ENCODE measurements at regions not wholly inside any gene's neighbourhood (a gene's known extent, or its start where the extent isn't known, plus 50 kb on each side); places are given as distances from the start of the nearest gene placed in this dataset.
A peak's percentile ranks its signal among the peaks of the same experiment; 100 is the strongest.

DNA sequence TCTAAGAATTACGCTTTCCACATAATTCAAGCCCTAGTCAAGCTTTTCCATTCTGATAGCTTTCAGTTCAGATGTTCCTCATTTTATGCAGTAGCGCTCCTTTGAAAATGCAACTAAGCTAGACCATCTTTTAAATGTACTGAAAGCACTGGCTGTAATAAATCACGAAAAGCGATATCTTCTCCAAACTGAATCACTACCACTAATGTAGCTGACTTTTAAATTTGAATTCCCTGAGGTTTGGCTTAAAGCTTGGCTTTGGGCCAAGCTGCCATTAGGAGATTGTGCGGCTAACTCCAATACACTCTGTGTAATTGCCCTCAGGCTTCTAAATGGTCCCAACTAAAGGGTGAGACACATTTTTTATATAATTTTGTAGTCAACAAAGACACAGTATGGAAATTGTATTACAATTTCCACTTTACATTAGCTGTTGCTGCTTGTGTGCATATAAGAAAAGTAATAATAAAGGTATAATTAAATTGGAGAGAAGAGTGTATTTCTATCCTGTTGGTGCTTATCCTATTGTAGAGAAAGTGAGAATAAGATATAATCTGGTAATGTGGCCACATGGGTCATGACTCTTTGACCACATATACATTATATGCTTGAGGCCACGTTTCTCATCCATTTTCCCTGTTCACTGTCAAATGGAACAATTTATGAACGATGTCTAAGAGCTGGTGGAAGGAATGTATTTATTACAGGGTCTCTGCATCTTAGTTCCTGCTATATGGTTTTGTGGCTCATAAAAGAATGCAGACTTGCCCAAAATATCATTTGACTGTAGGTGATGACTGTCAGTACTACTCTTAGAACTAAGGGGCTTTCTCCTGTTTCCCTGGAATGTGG is 118.7 kb upstream of the TAF11L2 start:
- no peak for TF ChIP-seq FOS (IDR thresholded peaks at IDR 0.05; ENCODE audit: low read depth, low read length)
- peak overlapping the region; percentile 81 for H2BK5ac ChIP-seq (ENCODE audit: low read depth, low read length, poor library complexity, severe bottlenecking)
- H4K8ac ChIP-seq (ENCODE audit: low read depth in 2 of 2, low read length in 2 of 2): peak overlapping the region in 1 of 2 experiments; percentile 6; a peak in 1 of 4 replicates
- H3K27ac ChIP-seq (ENCODE audit: insufficient read depth, low read length): peak overlapping the region; percentile 87; the same call in 1 of the 2 replicates
- no TSS peak for BruUV-seq (replicated peaks)
- ChIA-PET POLR2A (ENCODE audit: unreplicated experiment) (interaction anchor here (1.4 kb wide), 1 partner anchor 17 kb away, joined by 3 read pairs; no protein-coding TSS in a partner anchor), CTCF (interaction anchor here (0.5 to 1.1 kb wide), 4 partner anchors 14 to 407 kb away, joined by 3 read pairs; no protein-coding TSS in a partner anchor)
- in situ Hi-C loops (cut with MboI; ENCODE audit: low sequenced_read_pairs): no loop called here
- H3K14ac ChIP-seq (replicated peaks; ENCODE audit: low read depth, low read length): no peak overlapping the region
- H2BK15ac ChIP-seq (ENCODE audit: low read depth, low read length): peak overlapping the region; percentile 3; the same call in 1 of the 3 replicates
- peak overlapping the region; percentile 47; the same call in 1 of the 2 replicates for H3K56ac ChIP-seq (ENCODE audit: extremely low read depth, insufficient read depth, low read length)
- WGBS, 2 experiments (ENCODE audit: extremely low coverage in 2 of 2, insufficient read length in 1 of 2): 29% methylated on average over 1 of the region's 7 CpGs; no CpG with 5 or more reads in 1 of the 2 experiments
- H2BK120ac ChIP-seq (ENCODE audit: low read depth, low read length): peak overlapping the region; percentile 78
- peak overlapping the region; percentile 94 for H3K18ac ChIP-seq (ENCODE audit: low read depth, low read length)
- H2AK5ac ChIP-seq (ENCODE audit: low read depth, low read length): 0 out of 2 replicates have a peak overlapping the region, but pooled peaks have one; percentile 15
- no peak overlapping the region for H3K4me3 ChIP-seq (ENCODE audit: insufficient read depth, low read depth, low read length)
- ATAC-seq (ENCODE audit: low read depth) (no peak), DNase-seq (peak; percentile 21)
- intact Hi-C loops (cut with micrococcal nuclease): loop anchor here (5.0 kb wide), 2 partner anchors 72 to 162 kb away; partner anchors contain the start of gene BASP1
- H3K4me2 ChIP-seq (ENCODE audit: low read depth, low read length): peak overlapping the region; percentile 91
- no peak overlapping the region; the same call in 1 of the 2 replicates for H3K9ac ChIP-seq (ENCODE audit: low read depth, low read length)
- dilution Hi-C loops (cut with HindIII; ENCODE audit: low sequenced_read_pairs, unreplicated experiment): no loop called here
- no peak overlapping the region for H2AFZ ChIP-seq (replicated peaks; ENCODE audit: low read length, poor library complexity)
- H3K9me1 ChIP-seq (ENCODE audit: insufficient read depth, low read length): peaks cover 9% of the 10 kb centered on the region; the same call in 1 of the 2 replicates
- H3K4ac ChIP-seq (ENCODE audit: low read depth, low read length): peak overlapping the region; percentile 2; the same call in 1 of the 2 replicates
- H3K23ac ChIP-seq (ENCODE audit: low read depth, low read length): no peak overlapping the region
- no peaks in the 10 kb centered on the region for H4K20me1 ChIP-seq (ENCODE audit: insufficient read depth, low read length)
- peaks cover 29% of the 10 kb centered on the region for H3K4me1 ChIP-seq (ENCODE audit: control insufficient read depth, insufficient read depth, low read length)
- peak overlapping the region; percentile 90 for H4K5ac ChIP-seq (ENCODE audit: low read depth, low read length)
- 0 out of 4 replicates have a peak, but pooled peaks cover 0 to 2% of the 10 kb centered on the region in 2 experiments for H3K79me1 ChIP-seq (ENCODE audit: low read depth in 1 of 2, low read length in 2 of 2)
- no peak overlapping the region for H2AK9ac ChIP-seq (replicated peaks; ENCODE audit: low read depth, low read length, poor library complexity)
- no peaks in the 10 kb centered on the region for H3K36me3 ChIP-seq (ENCODE audit: control insufficient read depth, insufficient read depth, low read length)
- H4K91ac ChIP-seq (ENCODE audit: insufficient read depth, low read depth, low read length): no peak overlapping the region
- H2BK20ac ChIP-seq (ENCODE audit: low read depth, low read length): peak overlapping the region; percentile 52
- H3K9me3 ChIP-seq (ENCODE audit: control insufficient read depth, insufficient read depth, low read length): no peaks in the 10 kb centered on the region
- no peaks in the 10 kb centered on the region for H3K27me3 ChIP-seq (ENCODE audit: control insufficient read depth, insufficient read depth, low read length)

All from IMR-90 (cell line).